ENCODE measurements at regions not wholly inside any gene's neighbourhood (a gene's known extent, or its start where the extent isn't known, plus 50 kb on each side); places are given as distances from the start of the nearest gene placed in this dataset.
"Not testable (repeated sequence)": the region's sequence is repeated elsewhere in the genome, so short reads cannot be mapped to it uniquely, and the experiment has no call there.

GRCh38 chr18:30839056-30839561 lies 203.4 kb downstream of the DSC3 start:
- not testable (repeated sequence) for DNase-seq (ENCODE audit: low read depth in 3 of 3, low spot score in 2 of 3)

- no peak for DNase-seq (ENCODE audit: low read depth in 3 of 3, low spot score in 2 of 3)
Measured at GRCh38 chr18:30828700-30829099, 213.8 kb downstream of the DSC3 start.

GRCh38 chr18:30819619-30820018 lies 222.9 kb downstream of the DSC3 start:
- no peak for DNase-seq (ENCODE audit: low read depth in 3 of 3, low spot score in 2 of 3)

GRCh38 chr18:30814446-30814845 lies 228.1 kb downstream of the DSC3 start:
- DNase-seq (ENCODE audit: low read depth in 3 of 3, low spot score in 2 of 3) = no peak

GRCh38 chr18:30811580-30811979 lies 231.0 kb downstream of the DSC3 start:
- no peak for DNase-seq (ENCODE audit: low read depth in 3 of 3, low spot score in 2 of 3)

GRCh38 chr18:30810580-30810979 lies 232.0 kb downstream of the DSC3 start:
- DNase-seq (ENCODE audit: low read depth in 3 of 3, low spot score in 2 of 3) = no peak

GRCh38 chr18:30806823-30807222 lies 235.7 kb downstream of the DSC3 start:
- DNase-seq (ENCODE audit: low read depth in 3 of 3, low spot score in 2 of 3) = no peak

GRCh38 chr18:30800800-30801199 lies 241.7 kb downstream of the DSC3 start:
- DNase-seq (ENCODE audit: low read depth in 3 of 3, low spot score in 2 of 3) = no peak

GRCh38 chr18:30792051-30792450 lies 250.5 kb downstream of the DSC3 start:
- no peak for DNase-seq (ENCODE audit: low read depth in 3 of 3, low spot score in 2 of 3)

- DNase-seq (ENCODE audit: low read depth in 3 of 3, low spot score in 2 of 3) = not testable (repeated sequence)
Measured at GRCh38 chr18:30788411-30788991, 254.0 kb downstream of the DSC3 start.

- DNase-seq (ENCODE audit: low read depth in 3 of 3, low spot score in 2 of 3) = no peak
Measured at GRCh38 chr18:30787410-30787809, 255.1 kb downstream of the DSC3 start.

- DNase-seq (ENCODE audit: low read depth in 3 of 3, low spot score in 2 of 3) = no peak
Measured at GRCh38 chr18:30781601-30782000, 260.9 kb downstream of the DSC3 start.

GRCh38 chr18:30775629-30776028 lies 266.9 kb downstream of the DSC3 start:
- no peak for DNase-seq (ENCODE audit: low read depth in 3 of 3, low spot score in 2 of 3)

GRCh38 chr18:30772170-30772569 lies 270.4 kb downstream of the DSC3 start:
- DNase-seq (ENCODE audit: low read depth in 3 of 3, low spot score in 2 of 3) = not testable (repeated sequence)

- no peak for DNase-seq (ENCODE audit: low read depth in 3 of 3, low spot score in 2 of 3)
Measured at GRCh38 chr18:30766053-30766452, 276.5 kb downstream of the DSC3 start.

- no peak for DNase-seq (ENCODE audit: low read depth in 3 of 3, low spot score in 2 of 3)
Measured at GRCh38 chr18:30765247-30765646, 277.3 kb downstream of the DSC3 start.

- peak; percentile 31 to 35 (median 31) for DNase-seq (ENCODE audit: low read depth in 3 of 3, low spot score in 2 of 3)
Measured at GRCh38 chr18:30763902-30764350, 278.6 kb downstream of the DSC3 start.

- DNase-seq (ENCODE audit: low read depth in 3 of 3, low spot score in 2 of 3) = no peak
Measured at GRCh38 chr18:30754846-30755245, 287.7 kb downstream of the DSC3 start.

GRCh38 chr18:30748541-30748940 lies 294.0 kb downstream of the DSC3 start:
- no peak for DNase-seq (ENCODE audit: low read depth in 3 of 3, low spot score in 2 of 3)

- DNase-seq (ENCODE audit: low read depth in 3 of 3, low spot score in 2 of 3) = no peak
Measured at GRCh38 chr18:30746224-30746623, 296.3 kb downstream of the DSC3 start.

- no peak for DNase-seq (ENCODE audit: low read depth in 3 of 3, low spot score in 2 of 3)
Measured at GRCh38 chr18:30743033-30743432, 299.5 kb downstream of the DSC3 start.

- no peak for DNase-seq (ENCODE audit: low read depth in 3 of 3, low spot score in 2 of 3)
Measured at GRCh38 chr18:30730915-30731314, 311.6 kb downstream of the DSC3 start.

GRCh38 chr18:30727849-30728248 lies 314.7 kb downstream of the DSC3 start:
- DNase-seq (ENCODE audit: low read depth in 3 of 3, low spot score in 2 of 3) = no peak
